HepG2 (cell line): ENCODE measurements at regions not wholly inside any gene's neighbourhood (a gene's known extent, or its start where the extent isn't known, plus 50 kb on each side); places are given as distances from the start of the nearest gene placed in this dataset.

Experiments used
- ATAC-seq: fragments of 200-7000 bp; cut with Tn5 transposase; 3 replicates; pipeline ENCODE4 v1.9.1; 2020; ENCODE audit warnings: mild to moderate bottlenecking, moderate library complexity
- BruUV-seq: library from RNA; stranded (reverse); fragments of 400-500 nt; replicated peaks from 2 replicates; lab custom pipeline; 2021; lab: Mats Ljungman, UMichigan
- CTCF ChIA-PET: fragments of 300-600 bp; formaldehyde crosslinking; extraction: SDS; loops from one replicate; lab custom pipeline; 2021; ENCODE audit warnings: low total read pairs, inconsistent platforms, low intra/inter-chr PET ratio; lab: Yijun Ruan, JAX
- POLR2A ChIA-PET: fragments of 350-600 bp; sonication (Branson Sonifier 250); formaldehyde crosslinking; loops from one replicate; lab custom pipeline; 2020; ENCODE audit warnings: antibody characterized with exemption, inconsistent platforms; lab: Yijun Ruan, JAX
- DNase-seq: peaks from one replicate; pipeline ENCODE4 v3.0.0-alpha.2; 2015; ENCODE audit warnings: low spot score
- FAIRE-seq: peaks from 3 replicates; lab custom pipeline; 2011; peaks lifted over from hg19 to GRCh38; lab: Jason Lieb, UNC
- H2AFZ ChIP-seq: one replicate; pipeline ENCODE4 v1.6.1; 2011; ENCODE audit warnings: low read length, inconsistent platforms
- H3K27ac ChIP-seq: fragments of 300-600 bp; 3 replicates; pipeline ENCODE4 v1.8.0; 2011; ENCODE audit warnings: mixed run types, mild to moderate bottlenecking, mixed read lengths, low read length, inconsistent platforms; ENCODE audit not compliant: insufficient read depth; ENCODE audit errors: extremely low read length
- H3K27me3 ChIP-seq, 2 experiments: fragments of 200-600 bp in 1 of 2; 2 replicates in 1 of 2; 3 replicates in 1 of 2; pipeline versions ENCODE4 v1.6.0 to v1.8.0; 2011; ENCODE audit warnings: low read length in 2 of 2, mild to moderate bottlenecking in 2 of 2, moderate library complexity in 2 of 2, inconsistent platforms in 1 of 2; ENCODE audit not compliant: insufficient read depth in 2 of 2, control insufficient read depth in 1 of 2
- H3K36me3 ChIP-seq, 2 experiments: fragments of 200-600 bp in 1 of 2; replicated peaks in 1 of 2; 2 replicates in 1 of 2; 3 replicates in 1 of 2; pipeline versions ENCODE4 v1.5.1 to v1.8.0; 2011; ENCODE audit warnings: low read length in 2 of 2, inconsistent platforms in 1 of 2; ENCODE audit not compliant: insufficient read depth in 2 of 2, control insufficient read depth in 1 of 2
- H3K4me1 ChIP-seq: 2 replicates; pipeline ENCODE4 v1.5.1; 2012; ENCODE audit warnings: low read length, inconsistent platforms; ENCODE audit not compliant: insufficient read depth
- H3K4me2 ChIP-seq: 2 replicates; pipeline ENCODE4 v1.6.0; 2011; ENCODE audit warnings: low read depth, low read length, inconsistent platforms
- H3K4me3 ChIP-seq, 3 experiments: fragments of 200-600 bp in 1 of 3; sonication (generic), shearing (Covaris generic) in 1 of 3; replicated peaks in 1 of 3; 2 replicates each; pipeline ENCODE4 v1.5.1; 2011 to 2016; ENCODE audit warnings: low read length in 3 of 3, inconsistent platforms in 2 of 3, low read depth in 2 of 3, mild to moderate bottlenecking in 2 of 3, control low read depth in 1 of 3, mixed read lengths in 1 of 3; ENCODE audit not compliant: insufficient read depth in 1 of 3
- H3K79me2 ChIP-seq: one replicate; pipeline ENCODE4 v1.6.1; 2011; ENCODE audit warnings: low read length, inconsistent platforms; ENCODE audit not compliant: insufficient read depth
- H3K9ac ChIP-seq: 2 replicates; pipeline ENCODE4 v1.6.0; 2011; ENCODE audit warnings: mild to moderate bottlenecking, low read depth, low read length, inconsistent platforms; ENCODE audit not compliant: insufficient read depth
- H3K9me3 ChIP-seq: 2 replicates; pipeline ENCODE4 v1.5.1; 2012; ENCODE audit warnings: mild to moderate bottlenecking, low read length
- H4K20me1 ChIP-seq: 2 replicates; pipeline ENCODE4 v1.6.0; 2011; ENCODE audit warnings: inconsistent platforms, mild to moderate bottlenecking, low read length, moderate library complexity; ENCODE audit not compliant: insufficient read depth
- AGO2 ChIP-seq: fragments of 200-400 bp; formaldehyde crosslinking; optimal IDR thresholded peaks from 2 replicates; pipeline ENCODE3; 2017; ENCODE audit warnings: mild to moderate bottlenecking, low read depth, low read length, moderate library complexity
- BHLHE40 ChIP-seq: IDR thresholded peaks from 2 replicates; pipeline ENCODE4 v1.6.1; 2011; ENCODE audit warnings: low read length, improper control_type of control experiment
- CREB1 ChIP-seq, 2 experiments: fragments of 450-650 bp in 1 of 2; IDR thresholded peaks; 2 replicates each; pipeline ENCODE4 v1.6.1; 2016 to 2017; ENCODE audit warnings: control low read depth in 1 of 2, mild to moderate bottlenecking in 1 of 2, missing compliant biosample characterization in 1 of 2, missing genetic modification characterization in 1 of 2
- CREM ChIP-seq, 2 experiments: sonication (generic) in 1 of 2; formaldehyde crosslinking in 1 of 2; IDR thresholded peaks; 2 replicates each; pipeline versions ENCODE4 v1.4.0 to v1.6.1; 2016 to 2020; ENCODE audit warnings: antibody characterized with exemption in 1 of 2, mild to moderate bottlenecking in 1 of 2, missing genetic modification reagents in 1 of 2
- EHMT2 ChIP-seq: fragments of 200-600 bp; sonication (generic); IDR thresholded peaks from 2 replicates; pipeline ENCODE4 v1.7.0; 2017; ENCODE audit warnings: antibody characterized with exemption, low read depth, low read length, borderline replicate concordance
- HCFC1 ChIP-seq: fragments of 150-350 bp; IDR thresholded peaks from 2 replicates; pipeline ENCODE4 v1.6.1; 2014; ENCODE audit warnings: low read depth, low read length
- IRF9 ChIP-seq: sonication (generic); formaldehyde crosslinking; IDR thresholded peaks from 2 replicates; pipeline ENCODE4 v1.8.0; 2022; ENCODE audit warnings: missing genetic modification reagents, mild to moderate bottlenecking, borderline replicate concordance
- JARID2 ChIP-seq: sonication (generic); formaldehyde crosslinking; IDR thresholded peaks from 2 replicates; pipeline ENCODE4 v1.8.1; 2023; ENCODE audit warnings: missing genetic modification reagents, inconsistent platforms; ENCODE audit not compliant: insufficient replicate concordance
- JUND ChIP-seq: sonication (generic); formaldehyde crosslinking; IDR thresholded peaks from 2 replicates; pipeline ENCODE4 v1.8.0; 2022; ENCODE audit warnings: mild to moderate bottlenecking, missing genetic modification reagents
- NFATC3 ChIP-seq: sonication (generic); formaldehyde crosslinking; IDR thresholded peaks from 2 replicates; pipeline ENCODE4 v1.5.1; 2020; ENCODE audit warnings: mild to moderate bottlenecking, missing genetic modification reagents
- NFE2L2 ChIP-seq: fragments of 150-350 bp; IDR thresholded peaks from 2 replicates; pipeline ENCODE4 v1.6.1; 2014; ENCODE audit warnings: low read length
- SMAD1 ChIP-seq: sonication (generic); formaldehyde crosslinking; IDR thresholded peaks from 2 replicates; pipeline ENCODE4 v1.4.0; 2020; ENCODE audit warnings: missing genetic modification reagents, low read depth, mild to moderate bottlenecking, borderline replicate concordance
- SMC3 ChIP-seq: IDR thresholded peaks from 2 replicates; pipeline ENCODE4 v1.6.1; 2011; ENCODE audit warnings: low read length, improper control_type of control experiment
- SRF ChIP-seq: IDR thresholded peaks from 2 replicates; pipeline ENCODE4 v1.6.1; 2011; ENCODE audit warnings: mild to moderate bottlenecking, low read depth, low read length, moderate library complexity
- ZKSCAN1 ChIP-seq: fragments of 150-350 bp; IDR thresholded peaks from 2 replicates; pipeline ENCODE4 v1.6.1; 2014; ENCODE audit warnings: low read length
- ZNF18 ChIP-seq: sonication (generic); formaldehyde crosslinking; IDR thresholded peaks from 2 replicates; pipeline ENCODE4 v1.8.0; 2022; ENCODE audit warnings: mild to moderate bottlenecking, missing genetic modification reagents; ENCODE audit not compliant: insufficient replicate concordance
- ZNF780A ChIP-seq: sonication (generic); formaldehyde crosslinking; IDR thresholded peaks from 2 replicates; pipeline ENCODE4 v1.8.0; 2022; ENCODE audit warnings: mild to moderate bottlenecking, missing genetic modification reagents, moderate library complexity
- WGBS: methylation state at CpG from one replicate; pipeline ENCODE4 v1.1.6; 2017; ENCODE audit warnings: low lambda C conversion rate; 5-methylcytosine and 5-hydroxymethylcytosine counted together
- in situ Hi-C: cut with HindIII; loops from 2 replicates; pipeline ENCODE4 v1.10.0; 2017; ENCODE audit warnings: low pct_unique_long_range_greater_than_20kb; ENCODE audit not compliant: extremely low pct_ligation_motif_present
- intact Hi-C: fragments of 100-400 bp; cut with micrococcal nuclease; formaldehyde crosslinking; loops from one replicate; pipeline ENCODE4 v1.10.0; 2022; ENCODE audit not compliant: unreplicated experiment
- TF ChIP-seq, protein P1 (sequence below): fragments of 450-650 bp; IDR thresholded peaks from 2 replicates; pipeline ENCODE4 v1.6.1; 2017; ENCODE audit warnings: mild to moderate bottlenecking
- TF ChIP-seq, protein P2 (sequence below): sonication (generic); formaldehyde crosslinking; IDR thresholded peaks from 2 replicates; pipeline ENCODE4 v1.5.0; 2020; ENCODE audit warnings: missing genetic modification reagents

- ChIA-PET CTCF (no interaction called here), POLR2A (no interaction called here)
- peaks cover 18% of the 10 kb centered on the region for H3K9me3 ChIP-seq
- DNase-seq (no peak), ATAC-seq (no peak), FAIRE-seq (no peak)
- no peaks in the 10 kb centered on the region for H3K79me2 ChIP-seq
- H3K4me1 ChIP-seq, result no peaks in the 10 kb centered on the region
- H2AFZ ChIP-seq, result no peak overlapping the region
- no peak overlapping the region for H3K9ac ChIP-seq
- WGBS, result 21% methylated on average over 4 of the region's 5 CpGs
- in situ Hi-C loops (no loop called here), intact Hi-C loops (loop anchor here (10.0 kb wide), 1 partner anchor 849 kb away; no protein-coding TSS in a partner anchor)
- H4K20me1 ChIP-seq, result no peaks in the 10 kb centered on the region
- BruUV-seq, result no TSS peak
- no peak overlapping the region for H3K27ac ChIP-seq
- peaks cover 0 to 4% of the 10 kb centered on the region in 2 experiments; a peak in 2 of 5 replicates for H3K27me3 ChIP-seq
- H3K4me2 ChIP-seq, result no peak overlapping the region
- H3K36me3 ChIP-seq, result no peaks in the 10 kb centered on the region
- TF ChIP-seq ZKSCAN1 (no peak), SRF (no peak), BHLHE40 (no peak), ZNF780A (CRISPR knock-in tag) (no peak), HCFC1 (no peak), NFE2L2 (no peak), NFATC3 (no peak), EHMT2 (no peak), SMC3 (no peak), ZNF18 (CRISPR knock-in tag) (no peak), CREB1 (IDR thresholded peaks at IDR 0.05) (no peak), CREB1 (CRISPR knock-in tag; IDR thresholded peaks at IDR 0.05) (no peak), CREM (IDR thresholded peaks at IDR 0.05) (no peak), CREM (CRISPR knock-in tag; IDR thresholded peaks at IDR 0.05) (no peak), IRF9 (CRISPR knock-in tag) (no peak), JARID2 (no peak), JUND (CRISPR knock-in tag) (no peak), AGO2 (no peak), SMAD1 (CRISPR knock-in tag) (no peak)
- TF ChIP-seq, protein P1, sequence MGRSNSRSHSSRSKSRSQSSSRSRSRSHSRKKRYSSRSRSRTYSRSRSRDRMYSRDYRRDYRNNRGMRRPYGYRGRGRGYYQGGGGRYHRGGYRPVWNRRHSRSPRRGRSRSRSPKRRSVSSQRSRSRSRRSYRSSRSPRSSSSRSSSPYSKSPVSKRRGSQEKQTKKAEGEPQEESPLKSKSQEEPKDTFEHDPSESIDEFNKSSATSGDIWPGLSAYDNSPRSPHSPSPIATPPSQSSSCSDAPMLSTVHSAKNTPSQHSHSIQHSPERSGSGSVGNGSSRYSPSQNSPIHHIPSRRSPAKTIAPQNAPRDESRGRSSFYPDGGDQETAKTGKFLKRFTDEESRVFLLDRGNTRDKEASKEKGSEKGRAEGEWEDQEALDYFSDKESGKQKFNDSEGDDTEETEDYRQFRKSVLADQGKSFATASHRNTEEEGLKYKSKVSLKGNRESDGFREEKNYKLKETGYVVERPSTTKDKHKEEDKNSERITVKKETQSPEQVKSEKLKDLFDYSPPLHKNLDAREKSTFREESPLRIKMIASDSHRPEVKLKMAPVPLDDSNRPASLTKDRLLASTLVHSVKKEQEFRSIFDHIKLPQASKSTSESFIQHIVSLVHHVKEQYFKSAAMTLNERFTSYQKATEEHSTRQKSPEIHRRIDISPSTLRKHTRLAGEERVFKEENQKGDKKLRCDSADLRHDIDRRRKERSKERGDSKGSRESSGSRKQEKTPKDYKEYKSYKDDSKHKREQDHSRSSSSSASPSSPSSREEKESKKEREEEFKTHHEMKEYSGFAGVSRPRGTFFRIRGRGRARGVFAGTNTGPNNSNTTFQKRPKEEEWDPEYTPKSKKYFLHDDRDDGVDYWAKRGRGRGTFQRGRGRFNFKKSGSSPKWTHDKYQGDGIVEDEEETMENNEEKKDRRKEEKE, result no peak
- TF ChIP-seq, protein P2, sequence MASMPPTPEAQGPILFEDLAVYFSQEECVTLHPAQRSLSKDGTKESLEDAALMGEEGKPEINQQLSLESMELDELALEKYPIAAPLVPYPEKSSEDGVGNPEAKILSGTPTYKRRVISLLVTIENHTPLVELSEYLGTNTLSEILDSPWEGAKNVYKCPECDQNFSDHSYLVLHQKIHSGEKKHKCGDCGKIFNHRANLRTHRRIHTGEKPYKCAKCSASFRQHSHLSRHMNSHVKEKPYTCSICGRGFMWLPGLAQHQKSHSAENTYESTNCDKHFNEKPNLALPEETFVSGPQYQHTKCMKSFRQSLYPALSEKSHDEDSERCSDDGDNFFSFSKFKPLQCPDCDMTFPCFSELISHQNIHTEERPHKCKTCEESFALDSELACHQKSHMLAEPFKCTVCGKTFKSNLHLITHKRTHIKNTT (CRISPR knock-in tag), result no peak
- H3K4me3 ChIP-seq, result no peak overlapping the region
These were observed 141.1 kb downstream of the NDUFA10 start for GRCh38 chr2:239884051-239884405.
